ENCODE measurements at regions not wholly inside any gene's neighbourhood (a gene's known extent, or its start where the extent isn't known, plus 50 kb on each side); places are given as distances from the start of the nearest gene placed in this dataset.

DNA sequence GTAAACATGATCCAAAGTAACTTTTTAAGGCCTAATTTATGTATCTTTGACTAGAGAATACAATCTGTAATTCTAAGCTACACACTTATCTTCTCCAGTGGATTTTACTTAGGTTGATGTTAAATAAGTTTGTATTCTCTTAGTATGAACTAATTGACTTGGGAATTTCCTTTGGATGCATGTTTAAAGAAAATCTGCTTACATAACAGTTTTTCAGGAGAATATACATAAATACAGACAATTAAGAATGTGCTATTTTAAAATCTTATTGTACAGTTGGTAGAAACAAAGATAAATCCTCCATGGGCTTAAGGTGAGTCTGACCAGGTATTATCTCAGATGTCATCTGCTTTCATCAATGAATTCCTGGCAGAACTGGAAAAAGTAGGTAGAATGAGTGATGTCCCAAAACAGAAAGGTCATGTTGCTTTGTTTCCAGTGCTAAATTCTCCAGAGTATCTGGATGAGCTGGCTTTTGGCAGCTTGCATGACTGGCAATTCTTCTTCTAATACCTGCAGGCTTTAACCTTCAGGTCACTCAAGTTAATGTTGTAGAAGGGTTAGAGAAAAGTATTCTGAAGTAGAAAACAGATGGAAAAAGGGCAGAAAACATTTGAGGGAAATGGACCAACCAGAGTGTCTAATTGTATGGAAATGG is 150.6 kb downstream of the MACIR start:
- Histone ChIP-seq H3K27me3 (no peaks in the 10 kb centered on the region), H3K9me3 (no peaks in the 10 kb centered on the region), H3K4me1 (no peaks in the 10 kb centered on the region), H3K27ac (no peak overlapping the region), H3K36me3 (no peaks in the 10 kb centered on the region), H3K4me3 (no peak overlapping the region)
- intact Hi-C loops (cut with DNase I; ENCODE audit: low total_unique reads): no loop called here
- ATAC-seq (no peak), DNase-seq (no peak)
- in situ Hi-C loops (cut with MboI; ENCODE audit: low sequenced_read_pairs in 4 of 4): no loop called here
- TF ChIP-seq POLR2A (IDR thresholded peaks at IDR 0.05): no peak
- TF ChIP-seq, protein P1, sequence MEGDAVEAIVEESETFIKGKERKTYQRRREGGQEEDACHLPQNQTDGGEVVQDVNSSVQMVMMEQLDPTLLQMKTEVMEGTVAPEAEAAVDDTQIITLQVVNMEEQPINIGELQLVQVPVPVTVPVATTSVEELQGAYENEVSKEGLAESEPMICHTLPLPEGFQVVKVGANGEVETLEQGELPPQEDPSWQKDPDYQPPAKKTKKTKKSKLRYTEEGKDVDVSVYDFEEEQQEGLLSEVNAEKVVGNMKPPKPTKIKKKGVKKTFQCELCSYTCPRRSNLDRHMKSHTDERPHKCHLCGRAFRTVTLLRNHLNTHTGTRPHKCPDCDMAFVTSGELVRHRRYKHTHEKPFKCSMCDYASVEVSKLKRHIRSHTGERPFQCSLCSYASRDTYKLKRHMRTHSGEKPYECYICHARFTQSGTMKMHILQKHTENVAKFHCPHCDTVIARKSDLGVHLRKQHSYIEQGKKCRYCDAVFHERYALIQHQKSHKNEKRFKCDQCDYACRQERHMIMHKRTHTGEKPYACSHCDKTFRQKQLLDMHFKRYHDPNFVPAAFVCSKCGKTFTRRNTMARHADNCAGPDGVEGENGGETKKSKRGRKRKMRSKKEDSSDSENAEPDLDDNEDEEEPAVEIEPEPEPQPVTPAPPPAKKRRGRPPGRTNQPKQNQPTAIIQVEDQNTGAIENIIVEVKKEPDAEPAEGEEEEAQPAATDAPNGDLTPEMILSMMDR (IDR thresholded peaks at IDR 0.05 in 4 of 5, conservative IDR thresholded peaks at IDR 0.05 in 1 of 5): no peak

DNA sequence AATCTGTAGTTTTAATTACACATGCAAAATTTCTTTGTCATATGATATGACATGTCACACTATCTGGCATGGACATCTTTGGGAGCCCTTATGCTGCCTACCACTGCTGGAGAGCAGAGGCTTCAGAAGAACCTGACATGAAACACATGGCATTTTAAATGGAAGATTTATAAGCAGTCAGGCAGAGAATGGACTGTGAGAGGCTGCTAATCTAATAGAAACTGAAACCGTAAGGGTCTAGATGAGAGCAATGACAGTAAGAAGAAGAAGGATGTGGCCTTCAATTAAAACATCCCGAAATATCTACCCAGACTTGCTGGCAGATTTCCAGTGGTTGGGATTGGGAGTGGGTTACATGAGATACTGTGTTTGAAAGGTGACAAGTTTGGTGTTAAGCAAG is 149.8 kb downstream of the MACIR start:
- H3K27me3 ChIP-seq: no peaks in the 10 kb centered on the region
- no peaks in the 10 kb centered on the region for H3K9me3 ChIP-seq
- ATAC-seq (no peak), DNase-seq (no peak)
- in situ Hi-C loops (cut with MboI; ENCODE audit: low sequenced_read_pairs in 4 of 4) (no loop called here), intact Hi-C loops (cut with DNase I; ENCODE audit: low total_unique reads) (no loop called here)
- H3K4me1 ChIP-seq: no peaks in the 10 kb centered on the region
- no peak overlapping the region for H3K4me3 ChIP-seq
- H3K27ac ChIP-seq: no peak overlapping the region
- no peak for TF ChIP-seq POLR2A (IDR thresholded peaks at IDR 0.05)
- H3K36me3 ChIP-seq: no peaks in the 10 kb centered on the region

DNA sequence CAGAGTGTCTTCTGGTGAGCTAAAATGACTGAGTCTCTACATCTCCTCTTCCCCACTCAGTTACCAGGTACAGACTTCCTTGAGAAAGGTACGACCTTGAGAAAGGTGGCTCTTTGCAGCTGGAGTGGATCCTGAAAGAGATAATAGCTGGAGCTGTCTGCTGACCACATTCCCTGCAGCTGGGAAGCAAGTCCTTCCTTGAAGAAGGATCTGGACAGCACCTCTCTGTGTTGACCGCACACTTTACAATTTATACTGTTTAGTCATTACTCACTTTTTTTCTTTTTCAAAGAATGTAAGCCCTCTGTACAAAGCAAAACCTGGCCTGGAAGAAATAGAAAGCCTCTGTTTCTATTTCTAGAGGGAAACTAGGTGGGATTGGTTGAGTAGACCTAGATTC is 148.8 kb downstream of the MACIR start:
- Histone ChIP-seq H3K9me3 (no peaks in the 10 kb centered on the region), H3K27ac (no peak overlapping the region), H3K4me1 (no peaks in the 10 kb centered on the region), H3K27me3 (no peaks in the 10 kb centered on the region), H3K36me3 (no peaks in the 10 kb centered on the region), H3K4me3 (no peak overlapping the region)
- DNase-seq (no peak), ATAC-seq (no peak)
- in situ Hi-C loops (cut with MboI; ENCODE audit: low sequenced_read_pairs in 4 of 4) (no loop called here), intact Hi-C loops (cut with DNase I; ENCODE audit: low total_unique reads) (no loop called here)
- TF ChIP-seq, protein P1 (IDR thresholded peaks at IDR 0.05 in 4 of 5, conservative IDR thresholded peaks at IDR 0.05 in 1 of 5): no peak
- TF ChIP-seq POLR2A (IDR thresholded peaks at IDR 0.05): no peak

DNA sequence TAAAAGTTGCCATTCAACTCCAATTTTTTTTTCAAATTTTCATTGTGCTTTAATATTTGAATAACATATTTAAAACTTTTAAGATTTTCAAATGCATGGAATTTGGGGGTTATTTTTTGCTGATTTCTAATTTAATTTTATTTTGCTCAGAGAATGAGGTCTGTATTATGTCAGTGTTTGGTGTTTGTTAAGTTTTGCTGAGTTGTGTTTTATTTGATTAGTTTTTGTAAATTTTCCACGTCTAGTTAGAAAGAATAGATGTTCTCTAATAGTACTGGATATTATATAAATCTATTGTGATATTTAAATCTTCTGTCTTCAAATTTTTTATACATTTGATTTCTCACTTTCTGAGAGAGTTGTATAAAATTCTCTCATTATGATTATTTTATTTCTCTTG is 145.9 kb downstream of the MACIR start:
- ATAC-seq (no peak), DNase-seq (no peak)
- no peak overlapping the region for H3K4me3 ChIP-seq
- TF ChIP-seq POLR2A (IDR thresholded peaks at IDR 0.05): no peak
- TF ChIP-seq, protein P1 (IDR thresholded peaks at IDR 0.05 in 4 of 5, conservative IDR thresholded peaks at IDR 0.05 in 1 of 5): no peak
- no peaks in the 10 kb centered on the region for H3K27me3 ChIP-seq
- intact Hi-C loops (cut with DNase I; ENCODE audit: low total_unique reads) (no loop called here), in situ Hi-C loops (cut with MboI; ENCODE audit: low sequenced_read_pairs in 4 of 4) (no loop called here)
- no peaks in the 10 kb centered on the region for H3K4me1 ChIP-seq
- H3K9me3 ChIP-seq: no peaks in the 10 kb centered on the region
- H3K36me3 ChIP-seq: no peaks in the 10 kb centered on the region
- no peak overlapping the region for H3K27ac ChIP-seq

DNA sequence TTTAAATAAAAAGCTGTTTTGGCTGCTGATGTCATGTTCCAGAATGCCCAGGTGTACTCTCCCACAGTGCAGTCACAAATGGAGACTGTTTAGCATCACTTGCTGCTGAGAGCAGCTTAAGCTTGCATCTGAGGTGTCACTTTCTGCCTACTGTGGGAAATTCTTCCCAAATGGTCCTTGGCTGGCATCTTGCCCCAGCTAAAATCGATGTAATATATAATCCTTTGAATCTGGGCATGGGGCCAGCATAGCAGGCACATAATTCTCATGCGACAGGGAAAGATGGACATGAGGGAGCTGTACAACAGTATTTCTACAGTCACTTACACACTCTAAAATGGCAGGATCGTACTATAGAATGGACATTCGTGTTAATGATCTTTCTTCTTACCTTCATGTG is 144.3 kb downstream of the MACIR start:
- no peak overlapping the region for H3K27ac ChIP-seq
- TF ChIP-seq, protein P1 (IDR thresholded peaks at IDR 0.05 in 4 of 5, conservative IDR thresholded peaks at IDR 0.05 in 1 of 5): no peak
- no peak for TF ChIP-seq POLR2A (IDR thresholded peaks at IDR 0.05)
- H3K4me3 ChIP-seq: no peak overlapping the region
- intact Hi-C loops (cut with DNase I; ENCODE audit: low total_unique reads): no loop called here
- no peaks in the 10 kb centered on the region for H3K9me3 ChIP-seq
- DNase-seq (no peak), ATAC-seq (no peak)
- in situ Hi-C loops (cut with MboI; ENCODE audit: low sequenced_read_pairs in 4 of 4): no loop called here
- no peaks in the 10 kb centered on the region for H3K27me3 ChIP-seq
- H3K4me1 ChIP-seq: no peaks in the 10 kb centered on the region
- H3K36me3 ChIP-seq: no peaks in the 10 kb centered on the region

Data from gastrocnemius medialis (tissue), 4 donors.